ENCODE measurements at regions not wholly inside any gene's neighbourhood (a gene's known extent, or its start where the extent isn't known, plus 50 kb on each side); places are given as distances from the start of the nearest gene placed in this dataset.

GRCh38 chr3:70556056-70556455, 243.6 kb upstream of the MDFIC2 start:
- no peaks in the 10 kb centered on the region for H4K20me1 ChIP-seq (ENCODE audit: insufficient read depth)
- BruUV-seq (replicated peaks), result no TSS peak
- ChIA-PET CTCF (no interaction called here), POLR2A (no interaction called here), RAD21 (ENCODE audit: low non-redundant PET in 1 of 2, low total read pairs in 2 of 2, uncharacterized antibody in 2 of 2, unreplicated experiment in 2 of 2) (no interaction called here)
- H3K4me3 ChIP-seq (replicated peaks in 1 of 2; ENCODE audit: low read depth in 1 of 2, low read length in 2 of 2), result no peak overlapping the region
- no peak overlapping the region for H3K9ac ChIP-seq (ENCODE audit: low read length)
- no peak overlapping the region for H2AFZ ChIP-seq (ENCODE audit: low read depth, low read length, poor library complexity, severe bottlenecking)
- no peak for TF ChIP-seq SP1 (IDR thresholded peaks at IDR 0.05; ENCODE audit: low read depth)
- TF ChIP-seq CEBPB (IDR thresholded peaks at IDR 0.05; ENCODE audit: low read depth), result no peak
- no peak for TF ChIP-seq ZFX (IDR thresholded peaks at IDR 0.05)
- no peak for TF ChIP-seq POLR2A (IDR thresholded peaks at IDR 0.05; ENCODE audit: borderline replicate concordance, extremely low read depth, insufficient read depth, insufficient read length)
- TF ChIP-seq SRF (IDR thresholded peaks at IDR 0.05; ENCODE audit: low read depth), result no peak
- no peak for TF ChIP-seq JUND (IDR thresholded peaks at IDR 0.05)
- TF ChIP-seq MAX (IDR thresholded peaks at IDR 0.05), result no peak
- no peak for TF ChIP-seq EZH2phosphoT487 (IDR thresholded peaks at IDR 0.05; ENCODE audit: borderline replicate concordance)
- no peak for TF ChIP-seq ZBTB33 (IDR thresholded peaks at IDR 0.05; ENCODE audit: extremely low read depth, insufficient replicate concordance, low read length)
- H3K9me2 ChIP-seq (ENCODE audit: insufficient read depth), result no peaks in the 10 kb centered on the region
- no peaks in the 10 kb centered on the region for H3K4me1 ChIP-seq (ENCODE audit: control insufficient read depth in 1 of 2, insufficient read depth in 2 of 2, low read length in 2 of 2)
- H3K4me2 ChIP-seq (ENCODE audit: low read length), result no peak overlapping the region
- no peaks in the 10 kb centered on the region for H3K27me3 ChIP-seq (ENCODE audit: insufficient read depth, low read length)
- intact Hi-C loops (cut with micrococcal nuclease), result no loop called here
- no peak for DNase-seq (ENCODE audit: low read depth, low spot score)
- H3K27ac ChIP-seq (ENCODE audit: low read depth, low read length), result no peak overlapping the region
- H3K79me2 ChIP-seq (ENCODE audit: insufficient read depth, low read length), result no peaks in the 10 kb centered on the region
- no peaks in the 10 kb centered on the region for H3K9me3 ChIP-seq (ENCODE audit: control insufficient read depth in 1 of 2, insufficient read depth in 1 of 2, low read depth in 1 of 2, low read length in 2 of 2)
- no peaks in the 10 kb centered on the region for H3K36me3 ChIP-seq (ENCODE audit: control insufficient read depth in 1 of 2, insufficient read depth in 2 of 2, low read length in 2 of 2)
- ATAC-seq, result no peak

GRCh38 chr3:70554170-70554569, 241.7 kb upstream of the MDFIC2 start:
- Histone ChIP-seq H3K4me3 (replicated peaks in 1 of 2; ENCODE audit: low read depth in 1 of 2, low read length in 2 of 2) (no peak overlapping the region), H3K27me3 (ENCODE audit: insufficient read depth, low read length) (no peaks in the 10 kb centered on the region), H2AFZ (ENCODE audit: low read depth, low read length, poor library complexity, severe bottlenecking) (no peak overlapping the region), H3K9me2 (ENCODE audit: insufficient read depth) (no peaks in the 10 kb centered on the region), H3K36me3 (ENCODE audit: control insufficient read depth in 1 of 2, insufficient read depth in 2 of 2, low read length in 2 of 2) (no peaks in the 10 kb centered on the region), H3K9me3 (ENCODE audit: control insufficient read depth in 1 of 2, insufficient read depth in 1 of 2, low read depth in 1 of 2, low read length in 2 of 2) (no peaks in the 10 kb centered on the region), H4K20me1 (ENCODE audit: insufficient read depth) (no peaks in the 10 kb centered on the region), H3K4me1 (ENCODE audit: control insufficient read depth in 1 of 2, insufficient read depth in 2 of 2, low read length in 2 of 2) (no peaks in the 10 kb centered on the region), H3K4me2 (ENCODE audit: low read length) (no peak overlapping the region), H3K9ac (ENCODE audit: low read length) (no peak overlapping the region), H3K27ac (ENCODE audit: low read depth, low read length) (no peak overlapping the region), H3K79me2 (ENCODE audit: insufficient read depth, low read length) (no peaks in the 10 kb centered on the region)
- intact Hi-C loops (cut with micrococcal nuclease), result loop anchor here (5.0 kb wide), 2 partner anchors 1033 to 1098 kb away; no protein-coding TSS in a partner anchor
- ChIA-PET CTCF (interaction anchor here (1.5 kb wide), 1 partner anchor 1032 kb away, joined by 4 read pairs; no protein-coding TSS in a partner anchor), POLR2A (no interaction called here), RAD21 (ENCODE audit: low non-redundant PET in 1 of 2, low total read pairs in 2 of 2, uncharacterized antibody in 2 of 2, unreplicated experiment in 2 of 2) (no interaction called here)
- BruUV-seq (replicated peaks), result no TSS peak
- DNase-seq (ENCODE audit: low read depth, low spot score), result no peak
- ATAC-seq, result no peak
- TF ChIP-seq ZBTB33 (IDR thresholded peaks at IDR 0.05; ENCODE audit: extremely low read depth, insufficient replicate concordance, low read length) (no peak), POLR2AphosphoS5 (IDR thresholded peaks at IDR 0.05; ENCODE audit: low read depth, low read length) (no peak), EZH2phosphoT487 (IDR thresholded peaks at IDR 0.05; ENCODE audit: borderline replicate concordance) (no peak), YY1 (IDR thresholded peaks at IDR 0.05; ENCODE audit: extremely low read depth, insufficient replicate concordance, low read depth, low read length) (no peak), POLR2A (IDR thresholded peaks at IDR 0.05; ENCODE audit: borderline replicate concordance, extremely low read depth, insufficient read depth, insufficient read length) (no peak), ATF3 (IDR thresholded peaks at IDR 0.05) (no peak), FOSL1 (IDR thresholded peaks at IDR 0.05; ENCODE audit: low read depth) (no peak), RAD21 (IDR thresholded peaks at IDR 0.05; ENCODE audit: low read depth) (no peak), CBX3 (IDR thresholded peaks at IDR 0.05; ENCODE audit: low read depth) (no peak), CEBPB (IDR thresholded peaks at IDR 0.05; ENCODE audit: low read depth) (no peak), MAX (IDR thresholded peaks at IDR 0.05) (no peak), EZH2 (IDR thresholded peaks at IDR 0.05) (no peak)
